ENCODE measurements at regions not wholly inside any gene's neighbourhood (a gene's known extent, or its start where the extent isn't known, plus 50 kb on each side); places are given as distances from the start of the nearest gene placed in this dataset.

GRCh38 chrX:122869171-122869570 is 314.9 kb upstream of the GRIA3 start:
- no peak for TF ChIP-seq CTCF (IDR thresholded peaks at IDR 0.05)
- no peak for TF ChIP-seq POLR2A (IDR thresholded peaks at IDR 0.05)
- no peak for TF ChIP-seq EP300 (IDR thresholded peaks at IDR 0.05)
- TF ChIP-seq POLR2AphosphoS5 (IDR thresholded peaks at IDR 0.05): no peak
